KMS-11 (cell line): ENCODE measurements at regions not wholly inside any gene's neighbourhood (a gene's known extent, or its start where the extent isn't known, plus 50 kb on each side); places are given as distances from the start of the nearest gene placed in this dataset.

ENCODE experiments used
- H2AFZ ChIP-seq: fragments of 200-600 bp; sonication (generic); 2 replicates; pipeline ENCODE4 v1.6.1; 2016; ENCODE audit warnings: antibody characterized with exemption, mixed run types, low read depth
- H3K27ac ChIP-seq: fragments of 200-600 bp; sonication (generic); 2 replicates; pipeline ENCODE4 v1.6.1; 2016; ENCODE audit warnings: mild to moderate bottlenecking, mixed run types
- H3K27me3 ChIP-seq: fragments of 200-600 bp; sonication (generic); 2 replicates; pipeline ENCODE4 v1.6.1; 2017; ENCODE audit warnings: mild to moderate bottlenecking, low read depth, mixed run types, moderate library complexity; ENCODE audit not compliant: insufficient read depth
- H3K36me3 ChIP-seq: fragments of 200-600 bp; sonication (generic); 2 replicates; pipeline ENCODE4 v1.6.1; 2017; ENCODE audit warnings: mild to moderate bottlenecking, mixed run types; ENCODE audit not compliant: insufficient read depth
- H3K4me1 ChIP-seq: fragments of 200-600 bp; sonication (generic); 2 replicates; pipeline ENCODE4 v1.6.1; 2016; ENCODE audit warnings: mild to moderate bottlenecking, low read depth, mixed run types; ENCODE audit not compliant: poor library complexity, severe bottlenecking
- H3K4me2 ChIP-seq: fragments of 200-600 bp; sonication (generic); 2 replicates; pipeline ENCODE4 v1.7.0; 2016; ENCODE audit warnings: mild to moderate bottlenecking, mixed run types
- H3K4me3 ChIP-seq: fragments of 200-600 bp; sonication (generic); IDR thresholded peaks from 2 replicates; pipeline ENCODE4 v1.6.1; 2017; ENCODE audit warnings: low read depth, low read length, mixed read lengths; ENCODE audit not compliant: insufficient read depth
- H3K79me2 ChIP-seq: fragments of 200-600 bp; sonication (generic); 2 replicates; pipeline ENCODE4 v1.6.1; 2016; ENCODE audit warnings: low read depth, mixed run types; ENCODE audit not compliant: insufficient read depth
- H3K9ac ChIP-seq: fragments of 200-600 bp; sonication (generic); 2 replicates; pipeline ENCODE4 v1.6.1; 2016; ENCODE audit warnings: mild to moderate bottlenecking, mixed run types
- H4K20me1 ChIP-seq: fragments of 200-600 bp; sonication (generic); 2 replicates; pipeline ENCODE4 v1.6.1; 2016; ENCODE audit warnings: mild to moderate bottlenecking, mixed run types; ENCODE audit not compliant: insufficient read depth
- CTCF ChIP-seq: fragments of 200-600 bp; sonication (generic); conservative IDR thresholded peaks from 2 replicates; pipeline ENCODE4 v1.6.1; 2017; ENCODE audit warnings: low read depth, mild to moderate bottlenecking, antibody characterized with exemption, low read length, moderate library complexity, mixed read lengths

GRCh38 chrX:6291444-6291843 is 62.8 kb upstream of the NLGN4X start:
- Histone ChIP-seq H3K36me3 (no peaks in the 10 kb centered on the region), H2AFZ (no peak overlapping the region), H3K79me2 (no peaks in the 10 kb centered on the region), H3K9ac (no peak overlapping the region), H3K4me3 (no peak overlapping the region), H3K4me1 (no peaks in the 10 kb centered on the region), H3K4me2 (no peak overlapping the region), H4K20me1 (no peaks in the 10 kb centered on the region), H3K27ac (no peak overlapping the region), H3K27me3 (no peaks in the 10 kb centered on the region)
- TF ChIP-seq CTCF = no peak

DNA sequence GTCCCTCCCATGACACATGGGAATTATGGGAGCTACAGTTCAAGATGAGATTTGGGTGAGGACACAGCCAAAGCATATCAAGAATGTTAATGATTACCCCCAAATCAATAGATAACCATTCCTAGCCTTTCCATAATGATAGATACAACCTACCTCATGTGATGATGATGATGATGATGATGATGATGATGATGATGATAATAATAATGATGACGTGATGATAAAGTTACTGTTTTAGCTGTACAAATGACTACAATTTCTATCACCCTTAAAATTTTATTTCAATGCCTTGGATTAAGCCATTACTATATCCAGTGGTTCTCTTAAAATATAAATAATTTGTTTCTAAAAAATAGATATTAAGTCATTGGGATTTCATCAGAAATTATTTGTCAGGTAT is 55.2 kb upstream of the NLGN4X start:
- no peak overlapping the region for H3K4me2 ChIP-seq

DNA sequence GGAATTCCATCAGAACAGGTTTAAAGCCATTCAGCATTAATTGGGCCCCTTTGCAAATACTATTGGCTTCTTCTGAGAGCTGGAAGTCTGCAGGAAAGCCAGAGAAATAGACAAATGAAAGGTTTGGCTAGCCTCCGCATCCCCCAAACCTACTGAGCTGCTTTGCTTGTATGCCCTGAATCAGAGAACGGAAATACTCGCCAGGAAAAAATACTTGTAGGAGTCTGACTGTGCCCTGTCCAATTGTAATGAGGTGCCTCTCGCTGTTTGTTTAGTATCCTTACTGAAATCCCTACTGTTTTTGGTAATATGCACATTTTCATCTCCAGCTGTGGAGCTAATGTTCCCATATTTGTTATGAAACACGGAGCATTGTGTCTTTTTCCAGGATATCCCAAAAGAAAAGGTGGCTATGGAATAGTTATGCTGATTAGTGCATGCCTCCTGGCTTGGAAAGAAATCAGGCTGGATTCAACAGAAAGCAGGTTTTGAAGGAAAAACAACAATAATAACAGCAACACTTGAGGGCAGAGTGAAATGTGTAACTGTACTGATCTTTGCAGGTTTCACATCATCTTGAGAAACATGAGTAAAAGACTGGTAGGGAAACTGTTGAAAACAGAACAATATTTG is 50.7 kb upstream of the NLGN4X start:
- H3K9ac ChIP-seq = no peak overlapping the region
- no peak overlapping the region for H3K27ac ChIP-seq
- no peak overlapping the region for H2AFZ ChIP-seq

More for the DNA sequence above, 55.2 kb upstream of the NLGN4X start:
- Histone ChIP-seq H3K27ac (no peak overlapping the region), H4K20me1 (no peaks in the 10 kb centered on the region), H3K9ac (no peak overlapping the region), H3K4me1 (no peaks in the 10 kb centered on the region), H3K27me3 (no peaks in the 10 kb centered on the region), H3K4me3 (no peak overlapping the region), H2AFZ (no peak overlapping the region), H3K36me3 (no peaks in the 10 kb centered on the region), H3K79me2 (no peaks in the 10 kb centered on the region)
- TF ChIP-seq CTCF = no peak

More for the DNA sequence above, 50.7 kb upstream of the NLGN4X start:
- H3K4me1 ChIP-seq = no peaks in the 10 kb centered on the region
- H3K36me3 ChIP-seq = no peaks in the 10 kb centered on the region
- H3K4me2 ChIP-seq = no peak overlapping the region
- no peaks in the 10 kb centered on the region for H3K27me3 ChIP-seq
- no peaks in the 10 kb centered on the region for H4K20me1 ChIP-seq
- no peak overlapping the region for H3K4me3 ChIP-seq
- no peak for TF ChIP-seq CTCF
- H3K79me2 ChIP-seq = no peaks in the 10 kb centered on the region
